BLaER1 (cell line): ENCODE measurements at regions not wholly inside any gene's neighbourhood (a gene's known extent, or its start where the extent isn't known, plus 50 kb on each side); places are given as distances from the start of the nearest gene placed in this dataset.

Source experiments
- H3K27ac ChIP-seq: shearing (Covaris generic); formaldehyde crosslinking; 2 replicates; pipeline ENCODE4 v1.8.1; 2022
- H3K27me3 ChIP-seq: shearing (Covaris generic); formaldehyde crosslinking; 2 replicates; pipeline ENCODE4 v1.8.1; 2022
- H3K36me3 ChIP-seq: shearing (Covaris generic); formaldehyde crosslinking; 2 replicates; pipeline ENCODE4 v1.8.1; 2022
- H3K4me1 ChIP-seq: shearing (Covaris generic); formaldehyde crosslinking; 2 replicates; pipeline ENCODE4 v1.8.1; 2022
- H3K4me2 ChIP-seq: shearing (Covaris generic); formaldehyde crosslinking; 2 replicates; pipeline ENCODE4 v1.8.1; 2022
- H3K4me3 ChIP-seq: shearing (Covaris generic); formaldehyde crosslinking; 2 replicates; pipeline ENCODE4 v1.8.1; 2022
- H3K9ac ChIP-seq: shearing (Covaris generic); formaldehyde crosslinking; 2 replicates; pipeline ENCODE4 v1.8.1; 2022
- H3K9me3 ChIP-seq: shearing (Covaris generic); formaldehyde crosslinking; 2 replicates; pipeline ENCODE4 v1.8.1; 2022
- H4K20me1 ChIP-seq: shearing (Covaris generic); formaldehyde crosslinking; 2 replicates; pipeline ENCODE4 v1.8.1; 2022
- Cebpa-rat ChIP-seq: shearing (Covaris generic); IDR thresholded peaks from 2 replicates; pipeline ENCODE4 v1.8.1; 2022

DNA sequence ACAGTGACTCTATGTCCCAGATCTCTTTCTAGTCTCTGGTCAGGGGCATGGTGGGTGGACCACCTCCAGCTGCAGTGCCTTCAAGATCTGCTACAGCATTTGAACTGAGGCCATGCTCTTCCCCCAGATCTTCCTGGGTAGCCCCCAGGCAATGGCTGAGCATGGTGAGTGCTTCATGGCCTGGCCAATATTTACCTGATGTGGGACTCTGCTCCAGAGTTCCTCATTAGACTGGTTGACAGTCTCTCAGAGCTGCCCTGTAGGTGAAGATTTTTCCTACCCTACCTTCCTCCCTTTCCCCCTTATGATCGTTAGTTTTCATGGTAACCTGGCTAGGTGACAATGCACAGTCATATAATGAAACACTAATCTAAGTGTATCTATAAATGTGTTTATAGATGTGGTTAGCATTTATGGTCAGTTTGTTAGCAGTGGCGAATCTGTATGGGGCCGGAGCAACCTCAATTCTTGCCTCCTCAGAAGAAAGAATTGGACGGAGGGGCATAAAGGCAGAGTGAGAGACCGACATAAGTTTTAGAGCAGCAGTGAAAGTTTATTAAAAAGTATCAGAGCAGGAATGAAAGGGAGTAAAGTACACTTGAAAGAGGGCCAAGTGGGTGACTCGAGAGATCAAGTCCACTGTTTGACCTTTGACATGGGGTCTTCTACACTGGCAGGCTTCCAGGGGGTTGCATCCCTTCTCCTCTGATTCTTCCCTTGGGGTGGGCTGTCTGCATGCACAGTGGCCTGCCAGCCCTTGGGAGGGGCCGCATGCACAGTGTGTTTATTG lies 256.3 kb downstream of the CD83 start:
- no peak overlapping the region for H3K4me3 ChIP-seq
- H3K9ac ChIP-seq = no peak overlapping the region
- H3K4me2 ChIP-seq = no peak overlapping the region
- no peaks in the 10 kb centered on the region for H3K36me3 ChIP-seq
- no peaks in the 10 kb centered on the region for H3K27me3 ChIP-seq
- no peaks in the 10 kb centered on the region for H3K9me3 ChIP-seq
- H3K27ac ChIP-seq = no peak overlapping the region
- peaks cover 10% of the 10 kb centered on the region for H3K4me1 ChIP-seq
- no peak for TF ChIP-seq Cebpa-rat
- no peaks in the 10 kb centered on the region for H4K20me1 ChIP-seq

DNA sequence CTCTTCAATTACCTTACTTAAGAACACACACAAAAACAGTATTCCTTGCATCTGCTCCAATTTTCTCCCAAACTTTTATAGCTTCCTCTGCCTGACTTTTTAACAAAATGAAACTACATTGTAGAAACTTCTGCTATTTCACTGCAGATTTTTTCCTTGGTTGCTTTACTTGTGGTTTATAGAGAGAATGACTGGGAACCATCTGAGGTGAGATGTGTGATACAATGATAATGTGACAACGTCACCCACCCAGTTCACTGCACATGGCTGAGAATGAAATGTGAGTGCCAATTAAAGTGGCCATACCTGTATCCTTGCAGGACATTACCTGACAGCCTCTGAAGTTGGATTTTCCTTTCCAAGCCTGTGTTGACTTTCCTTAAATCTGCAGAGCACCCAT lies 258.4 kb downstream of the CD83 start:
- H3K27me3 ChIP-seq = no peaks in the 10 kb centered on the region

DNA sequence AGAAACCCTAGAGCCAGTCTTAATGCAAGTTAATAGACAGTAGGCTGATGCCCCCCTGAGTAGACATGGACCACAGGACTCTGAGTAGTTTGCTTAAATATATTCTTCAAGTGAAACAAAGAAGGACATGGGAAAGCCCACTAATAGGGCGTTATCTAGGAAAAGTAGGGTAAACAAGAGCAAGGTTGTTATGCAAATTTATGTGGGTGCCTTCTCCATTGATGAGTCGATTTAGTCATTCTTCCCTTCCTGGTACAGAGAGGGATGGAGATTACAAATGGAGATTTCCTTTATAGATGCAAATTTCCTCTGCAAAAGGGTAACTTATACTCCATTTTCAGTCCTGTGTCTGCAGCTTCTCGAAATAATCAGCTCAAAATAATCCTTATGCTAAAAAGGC lies 262.0 kb downstream of the CD83 start:
- Histone ChIP-seq H3K4me1 (peaks cover 20% of the 10 kb centered on the region), H3K9ac (no peak overlapping the region), H3K9me3 (peaks cover 6% of the 10 kb centered on the region), H3K4me3 (no peak overlapping the region), H3K4me2 (no peak overlapping the region), H3K27ac (no peak overlapping the region), H4K20me1 (no peaks in the 10 kb centered on the region), H3K27me3 (no peaks in the 10 kb centered on the region), H3K36me3 (no peaks in the 10 kb centered on the region)
- TF ChIP-seq Cebpa-rat = no peak

More for the DNA sequence above, 258.4 kb downstream of the CD83 start:
- Histone ChIP-seq H3K4me2 (no peak overlapping the region), H3K4me1 (peaks cover 10% of the 10 kb centered on the region), H3K4me3 (no peak overlapping the region), H3K9me3 (peaks cover 6% of the 10 kb centered on the region; the same call in 1 of the 2 replicates), H3K36me3 (no peaks in the 10 kb centered on the region), H3K9ac (no peak overlapping the region), H3K27ac (no peak overlapping the region), H4K20me1 (no peaks in the 10 kb centered on the region)
- no peak for TF ChIP-seq Cebpa-rat

GRCh38 chr6:14380086-14380820 lies 262.7 kb downstream of the CD83 start:
- Histone ChIP-seq H3K36me3 (no peaks in the 10 kb centered on the region), H3K27me3 (no peaks in the 10 kb centered on the region), H3K9ac (no peak overlapping the region), H4K20me1 (no peaks in the 10 kb centered on the region), H3K27ac (no peak overlapping the region), H3K4me2 (no peak overlapping the region), H3K9me3 (peaks cover 6% of the 10 kb centered on the region), H3K4me1 (peaks cover 20% of the 10 kb centered on the region), H3K4me3 (no peak overlapping the region)
- TF ChIP-seq Cebpa-rat = no peak

GRCh38 chr6:14380901-14381828 lies 263.6 kb downstream of the CD83 start:
- Histone ChIP-seq H3K9ac (no peak overlapping the region), H3K27ac (no peak overlapping the region), H3K4me3 (no peak overlapping the region), H3K4me2 (no peak overlapping the region), H3K9me3 (peaks cover 6% of the 10 kb centered on the region), H3K27me3 (no peaks in the 10 kb centered on the region), H4K20me1 (no peaks in the 10 kb centered on the region), H3K4me1 (peaks cover 23% of the 10 kb centered on the region), H3K36me3 (no peaks in the 10 kb centered on the region)
- TF ChIP-seq Cebpa-rat = no peak

DNA sequence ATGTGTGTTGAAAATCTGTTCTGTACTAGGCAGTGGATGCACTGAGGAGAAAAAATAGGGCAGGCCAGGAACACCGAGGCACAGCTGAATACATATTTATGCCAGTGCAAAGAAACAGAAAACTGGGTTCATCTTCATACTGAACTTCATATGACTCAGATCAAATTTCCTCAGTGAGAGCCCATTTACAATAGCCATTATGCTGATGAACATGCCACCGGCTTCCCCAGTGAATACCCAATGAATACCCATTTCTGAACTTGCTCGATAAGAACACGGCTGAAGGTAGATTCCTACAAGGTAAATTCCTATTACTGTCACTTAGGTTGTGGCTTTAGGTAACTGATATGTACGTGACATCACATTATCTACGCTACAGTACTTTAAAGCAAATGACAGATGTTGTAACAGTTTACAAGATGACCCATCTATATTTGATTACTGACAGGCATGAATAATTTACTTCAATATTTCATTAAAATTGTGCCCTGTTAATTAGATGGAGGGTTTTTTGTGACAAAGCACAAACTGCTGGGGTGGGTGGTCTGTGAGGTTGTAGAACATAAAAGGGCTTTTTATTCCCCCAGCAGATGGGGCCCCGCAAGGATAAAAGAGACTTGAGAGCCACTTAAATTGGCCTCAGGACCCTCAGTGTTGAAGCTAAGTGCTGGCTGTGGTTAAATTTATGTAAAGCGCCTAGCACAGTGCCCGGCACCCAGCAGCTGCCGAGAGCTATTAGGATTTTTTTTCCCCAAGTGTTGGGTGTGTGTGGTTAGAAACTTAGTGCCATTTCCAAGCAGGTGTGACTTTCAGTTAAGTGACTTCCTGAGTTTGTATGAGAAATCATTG lies 264.5 kb downstream of the CD83 start:
- Histone ChIP-seq H4K20me1 (no peaks in the 10 kb centered on the region), H3K27ac (peak overlapping the region; percentile 46), H3K9ac (no peak overlapping the region), H3K4me2 (peak overlapping the region; percentile 55), H3K4me1 (peaks cover 28% of the 10 kb centered on the region), H3K27me3 (no peaks in the 10 kb centered on the region), H3K4me3 (no peak overlapping the region), H3K9me3 (peaks cover 6% of the 10 kb centered on the region), H3K36me3 (no peaks in the 10 kb centered on the region)
- TF ChIP-seq Cebpa-rat = no peak

GRCh38 chr6:14382678-14383236 lies 265.2 kb downstream of the CD83 start:
- Histone ChIP-seq H3K4me2 (peak overlapping the region; percentile 55), H3K27me3 (no peaks in the 10 kb centered on the region), H4K20me1 (no peaks in the 10 kb centered on the region), H3K27ac (peak overlapping the region; percentile 46), H3K4me1 (peaks cover 28% of the 10 kb centered on the region), H3K36me3 (no peaks in the 10 kb centered on the region), H3K4me3 (no peak overlapping the region), H3K9ac (no peak overlapping the region), H3K9me3 (peaks cover 6% of the 10 kb centered on the region)
- no peak for TF ChIP-seq Cebpa-rat

- peaks cover 28% of the 10 kb centered on the region for H3K4me1 ChIP-seq
- H3K4me3 ChIP-seq = no peak overlapping the region
These were observed 266.0 kb downstream of the CD83 start for GRCh38 chr6:14383393-14384174.

More at GRCh38 chr6:14383393-14384174, 266.0 kb downstream of the CD83 start:
- Histone ChIP-seq H3K27me3 (no peaks in the 10 kb centered on the region), H3K27ac (no peak overlapping the region), H4K20me1 (no peaks in the 10 kb centered on the region), H3K4me2 (no peak overlapping the region), H3K9me3 (peaks cover 6% of the 10 kb centered on the region), H3K36me3 (no peaks in the 10 kb centered on the region), H3K9ac (no peak overlapping the region)
- no peak for TF ChIP-seq Cebpa-rat
